DMS153 (cell line): ENCODE measurements at regions not wholly inside any gene's neighbourhood (a gene's known extent, or its start where the extent isn't known, plus 50 kb on each side); places are given as distances from the start of the nearest gene placed in this dataset.

ENCODE experiments used
- DNase-seq: peaks from one replicate; lab custom pipeline; 2025; lab: John Stamatoyannopoulos, UW

GRCh38 chr3:22893644-22894325 is 309.3 kb upstream of the UBE2E2 start:
- DNase-seq, result no peak

GRCh38 chr3:22894865-22895264 is 308.3 kb upstream of the UBE2E2 start:
- no peak for DNase-seq

DNA sequence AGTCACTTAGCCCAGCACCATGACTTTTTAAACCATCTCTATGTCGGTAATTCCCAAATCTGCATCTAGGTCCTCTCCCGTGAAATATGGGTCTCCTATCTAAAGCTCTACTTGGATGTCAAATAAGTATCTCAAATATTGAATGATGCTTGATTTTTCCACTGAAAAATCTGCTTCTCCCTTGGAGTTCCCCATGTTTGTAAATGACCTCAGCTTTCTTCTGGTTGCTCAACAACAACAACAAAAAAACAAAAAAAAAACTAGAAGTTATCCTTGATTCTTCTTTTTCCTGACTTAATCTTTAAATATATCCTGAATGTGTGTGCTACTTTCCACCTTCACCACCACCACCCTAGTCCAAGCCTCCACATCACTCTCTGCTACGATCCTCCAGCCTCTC is 307.5 kb upstream of the UBE2E2 start:
- no peak for DNase-seq

GRCh38 chr3:22898558-22898957 is 304.6 kb upstream of the UBE2E2 start:
- DNase-seq, result no peak

- no peak for DNase-seq
Measured at GRCh38 chr3:22899441-22899840, 303.7 kb upstream of the UBE2E2 start.

DNA sequence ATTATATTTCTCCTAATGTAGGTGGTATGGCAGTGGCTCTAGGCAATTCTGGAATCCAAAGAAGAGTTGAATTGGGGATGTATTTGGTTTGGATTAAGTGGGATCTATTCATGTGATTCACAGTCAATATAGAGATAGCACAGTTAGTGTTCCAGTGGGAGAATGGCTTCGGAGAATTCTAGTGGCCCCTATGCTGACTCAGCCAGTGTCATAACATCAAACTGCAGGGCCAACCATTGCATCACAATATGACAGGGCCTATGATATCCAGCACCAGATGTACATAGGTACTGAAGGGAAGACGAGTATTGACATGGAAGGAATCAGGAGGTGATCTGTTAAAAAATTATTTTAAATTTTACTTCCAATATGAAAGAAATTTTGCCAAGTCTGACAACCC is 302.8 kb upstream of the UBE2E2 start:
- DNase-seq, result no peak

GRCh38 chr3:22901684-22902083 is 301.4 kb upstream of the UBE2E2 start:
- DNase-seq, result no peak

GRCh38 chr3:22907161-22907780 is 295.9 kb upstream of the UBE2E2 start:
- DNase-seq, result no peak

- no peak for DNase-seq
Measured at GRCh38 chr3:22907796-22908195, 295.3 kb upstream of the UBE2E2 start.

DNA sequence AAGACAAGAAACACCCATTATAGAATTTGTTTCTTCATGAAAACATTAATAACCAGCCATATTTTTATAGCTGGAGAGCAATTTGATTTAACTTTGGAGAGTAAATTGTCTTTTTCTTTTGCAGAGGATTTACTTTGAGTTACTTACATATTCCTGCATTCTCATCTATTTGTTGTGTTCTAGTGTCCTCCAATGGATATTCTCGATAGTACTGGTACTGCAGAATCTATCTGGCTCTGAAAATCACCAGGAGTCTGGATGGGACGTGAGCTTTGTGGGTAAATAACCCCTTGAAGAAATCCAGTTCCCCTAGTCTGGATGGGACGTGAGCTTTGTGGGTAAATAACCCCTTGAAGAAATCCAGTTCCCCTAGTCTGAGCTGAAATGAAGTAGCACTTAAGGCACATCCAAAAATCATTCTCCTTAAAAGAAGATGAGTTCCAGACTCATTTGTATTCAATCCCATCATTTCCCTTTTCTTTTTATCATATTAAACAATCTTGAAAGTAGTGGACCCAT is 294.1 kb upstream of the UBE2E2 start:
- no peak for DNase-seq

DNA sequence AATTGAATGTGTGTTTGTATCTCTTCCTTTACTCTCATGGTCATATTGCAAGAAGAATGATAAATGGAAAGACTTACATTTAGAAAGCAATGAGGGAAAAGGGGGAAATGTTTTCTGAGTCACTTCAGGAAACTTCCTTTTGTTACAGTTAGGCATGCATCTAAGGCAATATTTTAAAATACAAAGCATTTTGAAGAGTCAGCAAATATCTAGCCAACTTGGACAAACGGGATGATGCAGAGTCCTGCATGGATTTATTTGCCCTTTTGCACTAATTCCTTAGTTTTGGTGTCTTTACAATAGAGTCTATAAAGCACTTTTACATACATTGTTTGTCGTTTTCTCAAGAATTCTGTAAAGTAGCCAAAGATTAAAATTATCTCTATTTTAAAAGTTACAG is 286.2 kb upstream of the UBE2E2 start:
- DNase-seq, result no peak

- DNase-seq, result no peak
Measured at GRCh38 chr3:22920006-22920405, 283.1 kb upstream of the UBE2E2 start.

- no peak for DNase-seq
Measured at GRCh38 chr3:22922317-22922716, 280.8 kb upstream of the UBE2E2 start.

- DNase-seq, result no peak
Measured at GRCh38 chr3:22923711-22924110, 279.4 kb upstream of the UBE2E2 start.

DNA sequence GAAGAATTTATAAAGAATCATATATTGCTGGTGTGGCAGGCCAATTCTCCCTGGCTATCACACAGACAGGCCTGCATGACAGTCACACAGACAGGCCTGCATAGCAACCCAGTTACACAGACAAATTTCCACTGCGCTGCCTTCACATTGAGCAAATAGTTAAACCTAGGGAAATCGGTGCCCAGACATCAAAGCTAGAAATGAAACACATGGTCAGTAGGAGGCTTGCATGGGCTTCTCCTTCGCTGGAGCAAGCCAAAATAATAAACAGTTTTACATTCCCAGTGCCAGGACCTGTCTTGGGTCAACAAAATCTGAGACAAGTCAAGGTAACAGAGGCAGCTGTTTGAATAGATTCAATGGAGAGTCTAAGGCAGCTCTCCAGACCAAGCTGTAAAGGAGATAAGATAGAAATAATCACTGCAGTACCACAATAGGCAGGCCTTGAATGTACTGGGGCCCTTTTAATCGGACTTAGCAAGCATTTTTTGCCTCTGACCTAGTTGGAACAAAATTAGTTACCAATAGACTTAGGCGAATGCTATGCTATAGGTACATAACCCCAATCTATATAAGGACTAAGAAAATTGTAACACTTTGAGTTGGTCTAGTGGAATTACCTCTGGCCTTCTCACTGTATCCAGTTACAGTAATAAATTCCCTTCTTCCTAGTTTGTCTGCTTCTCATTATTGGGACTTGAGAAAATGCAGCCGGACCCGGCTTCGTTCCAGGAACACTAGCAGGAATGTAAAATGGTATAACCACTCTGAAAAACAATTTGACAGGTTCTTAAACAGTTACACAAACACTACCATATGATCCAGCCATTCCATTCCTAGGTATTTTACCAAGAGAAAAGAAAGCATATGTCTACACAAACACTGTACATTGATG is 274.7 kb upstream of the UBE2E2 start:
- no peak for DNase-seq

DNA sequence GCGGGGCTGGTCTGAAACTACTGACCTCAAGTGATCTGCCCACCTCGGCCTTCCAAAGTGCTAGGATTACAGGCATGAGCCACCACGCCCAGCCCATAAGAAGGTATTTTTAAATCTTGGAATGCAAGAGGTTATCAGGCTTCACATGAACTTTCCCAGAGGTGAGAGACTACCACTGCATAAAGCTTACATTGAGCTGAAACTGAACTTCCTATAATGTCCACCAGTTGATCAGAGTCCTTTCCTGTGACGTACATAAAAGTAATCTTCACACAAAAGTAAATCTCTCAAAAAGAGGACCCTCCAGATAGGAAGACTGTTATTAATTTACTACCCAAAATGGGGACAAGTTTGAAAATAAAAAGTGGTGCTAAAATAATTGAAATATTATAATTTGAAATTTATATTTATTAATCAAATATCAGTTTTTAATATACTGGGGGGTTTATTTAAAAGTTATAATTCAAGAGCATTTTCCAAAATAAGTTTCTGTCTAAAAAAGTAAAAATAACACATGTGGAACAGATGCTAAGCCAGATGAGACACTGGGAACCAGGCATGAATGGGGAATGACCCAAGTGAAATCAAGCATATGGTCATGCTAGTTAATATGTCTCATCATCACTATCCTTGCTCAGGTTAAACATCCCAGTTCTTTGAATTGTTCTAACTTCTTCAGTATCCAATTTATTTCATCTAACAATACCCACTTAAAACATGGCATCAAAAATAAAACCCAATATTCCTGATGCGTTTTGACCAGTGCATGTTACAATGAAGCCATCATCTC is 269.9 kb upstream of the UBE2E2 start:
- DNase-seq, result no peak

GRCh38 chr3:22933841-22934116 is 269.3 kb upstream of the UBE2E2 start:
- DNase-seq, result no peak

- DNase-seq, result no peak
Measured at GRCh38 chr3:22935040-22935439, 268.1 kb upstream of the UBE2E2 start.

GRCh38 chr3:22937536-22937935 is 265.6 kb upstream of the UBE2E2 start:
- DNase-seq, result no peak

- no peak for DNase-seq
Measured at GRCh38 chr3:22938739-22939138, 264.4 kb upstream of the UBE2E2 start.

DNA sequence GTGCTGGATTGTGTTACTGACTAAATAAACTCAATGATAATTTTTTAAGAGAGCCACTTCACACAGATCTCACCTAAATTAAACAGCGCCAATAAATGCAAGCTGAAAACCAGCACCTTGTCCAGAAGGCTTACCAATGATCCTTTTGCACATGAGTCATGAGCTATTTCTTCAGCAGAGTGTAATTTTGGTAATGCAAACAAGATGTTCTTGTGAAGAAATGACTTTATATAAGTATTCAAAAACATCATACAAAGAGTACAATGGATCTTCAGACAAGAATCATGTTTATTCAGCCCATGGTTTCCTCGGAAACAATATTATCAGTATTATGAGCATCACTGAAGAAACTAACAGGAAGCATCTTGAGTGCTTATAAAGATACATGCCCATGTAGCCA is 263.8 kb upstream of the UBE2E2 start:
- DNase-seq, result no peak

- no peak for DNase-seq
Measured at GRCh38 chr3:22940285-22940684, 262.8 kb upstream of the UBE2E2 start.
